CD14-positive monocyte (primary cell): ENCODE measurements at regions not wholly inside any gene's neighbourhood (a gene's known extent, or its start where the extent isn't known, plus 50 kb on each side); places are given as distances from the start of the nearest gene placed in this dataset.

Experiments
- DNase-seq, 3 donors: peaks; one replicate each; pipeline ENCODE4 v3.0.0-alpha.2; 2011 to 2022
- H2AFZ ChIP-seq: 2 replicates; pipeline ENCODE4 v1.6.0; 2012; ENCODE audit warnings: mild to moderate bottlenecking, low read depth, low read length, inconsistent platforms; ENCODE audit not compliant: insufficient read depth, poor library complexity, severe bottlenecking
- H3K27ac ChIP-seq, 2 donors: 1 replicate in 1 of 2; 2 replicates in 1 of 2; pipeline ENCODE4 v1.5.1; 2012 to 2013; ENCODE audit warnings: low read length in 2 of 2, control low read depth in 1 of 2, inconsistent platforms in 1 of 2, low read depth in 1 of 2, mild to moderate bottlenecking in 1 of 2
- H3K27me3 ChIP-seq, 2 donors: one replicate each; pipeline versions ENCODE4 v1.6.0 to v1.6.1; 2011 to 2013; ENCODE audit warnings: low read length in 2 of 2; ENCODE audit not compliant: control insufficient read depth in 2 of 2, insufficient read depth in 2 of 2
- H3K36me3 ChIP-seq, 2 donors: replicated peaks in 1 of 2; 1 replicate in 1 of 2; 2 replicates in 1 of 2; pipeline versions ENCODE4 v1.5.1 to v1.6.1; 2012 to 2013; ENCODE audit warnings: low read length in 2 of 2, control low read depth in 1 of 2, inconsistent platforms in 1 of 2, mild to moderate bottlenecking in 1 of 2; ENCODE audit not compliant: insufficient read depth in 2 of 2, control insufficient read depth in 1 of 2
- H3K4me1 ChIP-seq, 2 donors: 1 replicate in 1 of 2; 2 replicates in 1 of 2; pipeline versions ENCODE4 v1.5.1 to v1.6.1; 2012 to 2013; ENCODE audit warnings: low read length in 2 of 2, control low read depth in 1 of 2, inconsistent platforms in 1 of 2, mild to moderate bottlenecking in 1 of 2, moderate library complexity in 1 of 2; ENCODE audit not compliant: insufficient read depth in 2 of 2, control insufficient read depth in 1 of 2
- H3K4me2 ChIP-seq: replicated peaks from 2 replicates; pipeline ENCODE3; 2012; ENCODE audit warnings: low read length, moderate library complexity, mild to moderate bottlenecking; ENCODE audit not compliant: poor library complexity, severe bottlenecking; ENCODE audit errors: extremely low read depth
- H3K4me3 ChIP-seq, 3 experiments: fragments of 200-600 bp in 1 of 3; sonication (generic) in 1 of 3; replicated peaks in 1 of 3; 1 replicate in 2 of 3; 2 replicates in 1 of 3; pipeline ENCODE4 v1.5.1; 2011 to 2013; ENCODE audit warnings: low read length in 3 of 3, mild to moderate bottlenecking in 3 of 3, control low read depth in 2 of 3, low read depth in 2 of 3, inconsistent platforms in 1 of 3, moderate library complexity in 1 of 3
- H3K79me2 ChIP-seq: 2 replicates; pipeline ENCODE4 v1.6.0; 2012; ENCODE audit warnings: mild to moderate bottlenecking, control low read depth, inconsistent platforms, low read length, moderate library complexity; ENCODE audit not compliant: insufficient read depth
- H3K9ac ChIP-seq: 2 replicates; pipeline ENCODE4 v1.6.0; 2017; ENCODE audit warnings: low read length, mild to moderate bottlenecking; ENCODE audit not compliant: insufficient read depth, poor library complexity, severe bottlenecking
- H3K9me3 ChIP-seq, 2 donors: replicated peaks in 1 of 2; 1 replicate in 1 of 2; 2 replicates in 1 of 2; pipeline versions ENCODE4 v1.5.1 to v1.6.1; 2012 to 2013; ENCODE audit warnings: low read length in 2 of 2, control low read depth in 1 of 2; ENCODE audit not compliant: control insufficient read depth in 1 of 2, insufficient read depth in 1 of 2
- H4K20me1 ChIP-seq: 2 replicates; pipeline ENCODE4 v1.6.0; 2012; ENCODE audit warnings: mild to moderate bottlenecking, low read length, control low read depth, moderate library complexity; ENCODE audit not compliant: insufficient read depth
- H3K27ac Mint-ChIP-seq, 7 donors: one replicate each; pipeline ENCODE4 v1.8.0; 2020; ENCODE audit warnings: mild to moderate bottlenecking in 7 of 7, mixed read lengths in 7 of 7, moderate library complexity in 6 of 7, inconsistent platforms in 2 of 7
- H3K27me3 Mint-ChIP-seq, 3 donors: one replicate each; pipeline ENCODE4 v1.8.0; 2021 to 2022; ENCODE audit warnings: low read depth in 3 of 3, mild to moderate bottlenecking in 3 of 3, mixed read lengths in 3 of 3, moderate library complexity in 3 of 3, inconsistent platforms in 1 of 3
- H3K36me3 Mint-ChIP-seq, 2 donors: one replicate each; pipeline ENCODE4 v1.8.0; 2020; ENCODE audit warnings: mixed read lengths in 2 of 2, inconsistent platforms in 1 of 2, mild to moderate bottlenecking in 1 of 2
- H3K4me1 Mint-ChIP-seq: one replicate; pipeline ENCODE4 v1.8.0; 2020; ENCODE audit warnings: mild to moderate bottlenecking, mixed read lengths
- H3K4me3 Mint-ChIP-seq, 2 donors: one replicate each; pipeline ENCODE4 v1.8.0; 2020; ENCODE audit warnings: mild to moderate bottlenecking in 2 of 2, mixed read lengths in 2 of 2, moderate library complexity in 1 of 2
- H3K9me3 Mint-ChIP-seq, 7 donors: one replicate each; pipeline ENCODE4 v1.8.0; 2020 to 2022; ENCODE audit warnings: mixed read lengths in 7 of 7, mild to moderate bottlenecking in 6 of 7, moderate library complexity in 6 of 7, inconsistent platforms in 2 of 7
- CTCF ChIP-seq: fragments of 200-600 bp; IDR thresholded peaks from one replicate; pipeline ENCODE4 v1.8.0; 2022; ENCODE audit warnings: antibody characterized with exemption, mild to moderate bottlenecking
- WGBS: methylation state at CpG from one replicate; pipeline ENCODE4 v1.1.5; 2013; ENCODE audit warnings: missing lambda C conversion rate; ENCODE audit not compliant: insufficient coverage; 5-methylcytosine and 5-hydroxymethylcytosine counted together
- intact Hi-C, 2 donors: fragments of 100-400 bp; cut with micrococcal nuclease; formaldehyde crosslinking; loops; one replicate each; pipeline versions ENCODE4 v1.15.0 to v1.15.1; 2023

- Histone ChIP-seq H3K79me2 (no peaks in the 10 kb centered on the region), H3K27ac (no peak overlapping the region), H3K4me1 (no peaks in the 10 kb centered on the region), H2AFZ (no peak overlapping the region), H3K9me3 (no peaks in the 10 kb centered on the region), H3K4me2 (no peak overlapping the region), H3K36me3 (peaks cover 15 to 57% of the 10 kb centered on the region in 2 donors), H4K20me1 (no peaks in the 10 kb centered on the region), H3K4me3 (no peak overlapping the region), H3K9ac (no peak overlapping the region), H3K27me3 (no peaks in the 10 kb centered on the region)
- peaks cover 0 to 1% (median 0%) of the 10 kb centered on the region in 3 donors for H3K27me3 Mint-ChIP-seq
- no peak overlapping the region for H3K27ac Mint-ChIP-seq
- H3K9me3 Mint-ChIP-seq, result peaks cover 0 to 7% (median 2%) of the 10 kb centered on the region in 7 donors
- intact Hi-C loops, result no loop called here
- peaks cover 58 to 75% of the 10 kb centered on the region in 2 donors for H3K36me3 Mint-ChIP-seq
- no peak for TF ChIP-seq CTCF
- DNase-seq, result no peak
- 100% methylated on average over 1 of the region's 7 CpGs for WGBS
- peaks cover 6% of the 10 kb centered on the region for H3K4me1 Mint-ChIP-seq
- H3K4me3 Mint-ChIP-seq, result no peak overlapping the region
These were observed 74.9 kb downstream of the MIAT start for GRCh38 chr22:26732284-26732683.

- H3K36me3 Mint-ChIP-seq, result peaks cover 48 to 68% of the 10 kb centered on the region in 2 donors
These were observed 77.1 kb downstream of the MIAT start for GRCh38 chr22:26734339-26735018.

More at GRCh38 chr22:26734339-26735018, 77.1 kb downstream of the MIAT start:
- no peaks in the 10 kb centered on the region for H3K79me2 ChIP-seq
- no peak overlapping the region for H3K4me3 Mint-ChIP-seq
- no peak overlapping the region for H3K9ac ChIP-seq
- no peaks in the 10 kb centered on the region for H3K4me1 ChIP-seq
- no peak overlapping the region for H3K27ac Mint-ChIP-seq
- 96% methylated on average over 4 of the region's 4 CpGs for WGBS
- no peaks in the 10 kb centered on the region for H4K20me1 ChIP-seq
- H2AFZ ChIP-seq, result no peak overlapping the region
- H3K9me3 Mint-ChIP-seq, result peaks cover 0 to 7% (median 2%) of the 10 kb centered on the region in 7 donors
- peaks cover 9 to 42% of the 10 kb centered on the region in 2 donors for H3K36me3 ChIP-seq
- H3K4me2 ChIP-seq, result no peak overlapping the region
- no peak overlapping the region for H3K4me3 ChIP-seq
- H3K27me3 ChIP-seq, result no peaks in the 10 kb centered on the region
- no peak for TF ChIP-seq CTCF
- peaks cover 6% of the 10 kb centered on the region for H3K4me1 Mint-ChIP-seq
- no peak for DNase-seq
- no peak overlapping the region for H3K27ac ChIP-seq
- H3K9me3 ChIP-seq, result no peaks in the 10 kb centered on the region
- intact Hi-C loops, result no loop called here
- H3K27me3 Mint-ChIP-seq, result no peaks in the 10 kb centered on the region
